A549 (cell line): ENCODE measurements at regions not wholly inside any gene's neighbourhood (a gene's known extent, or its start where the extent isn't known, plus 50 kb on each side); places are given as distances from the start of the nearest gene placed in this dataset.
"Not testable (repeated sequence)": the region's sequence is repeated elsewhere in the genome, so short reads cannot be mapped to it uniquely, and the experiment has no call there.

ENCODE experiments used
- CBX2 ChIP-seq: fragments of 200-600 bp; sonication (generic); IDR thresholded peaks from 2 replicates; pipeline ENCODE4 v1.6.1; 2016; ENCODE audit warnings: low read depth, mild to moderate bottlenecking, borderline replicate concordance
- CTCF ChIP-seq: fragments of >200 bp; sonication (Bioruptor Twin); formaldehyde crosslinking; IDR thresholded peaks from 3 replicates; pipeline ENCODE4 v1.5.1; 2016
- EP300 ChIP-seq, 2 experiments: fragments of >200 bp; sonication (Bioruptor Twin); formaldehyde crosslinking; IDR thresholded peaks; 2 replicates in 1 of 2; 3 replicates in 1 of 2; pipeline ENCODE4 v1.6.1; 2016 to 2017
- POLR2A ChIP-seq: IDR thresholded peaks from 2 replicates; pipeline ENCODE4 v1.6.1; 2012; ENCODE audit warnings: mild to moderate bottlenecking, low read length
- RAD21 ChIP-seq, 2 experiments: fragments of >200 bp in 1 of 2; sonication (Bioruptor Twin) in 1 of 2; formaldehyde crosslinking in 1 of 2; IDR thresholded peaks in 1 of 2; conservative IDR thresholded peaks in 1 of 2; 2 replicates in 1 of 2; 3 replicates in 1 of 2; pipeline ENCODE4 v1.6.1; 2012 to 2018; ENCODE audit warnings: inconsistent platforms in 1 of 2
- TF ChIP-seq, protein P1 (sequence below): fragments of 200-600 bp; sonication (generic); IDR thresholded peaks from 2 replicates; pipeline ENCODE4 v1.6.1; 2016; ENCODE audit warnings: antibody characterized with exemption, mild to moderate bottlenecking, moderate library complexity

- TF ChIP-seq EP300 (IDR thresholded peaks at IDR 0.05); CTCF; CBX2; POLR2A; RAD21 (conservative IDR thresholded peaks at IDR 0.05 in 1 of 2, IDR thresholded peaks at IDR 0.05 in 1 of 2): not testable (repeated sequence)
- TF ChIP-seq, protein P1, sequence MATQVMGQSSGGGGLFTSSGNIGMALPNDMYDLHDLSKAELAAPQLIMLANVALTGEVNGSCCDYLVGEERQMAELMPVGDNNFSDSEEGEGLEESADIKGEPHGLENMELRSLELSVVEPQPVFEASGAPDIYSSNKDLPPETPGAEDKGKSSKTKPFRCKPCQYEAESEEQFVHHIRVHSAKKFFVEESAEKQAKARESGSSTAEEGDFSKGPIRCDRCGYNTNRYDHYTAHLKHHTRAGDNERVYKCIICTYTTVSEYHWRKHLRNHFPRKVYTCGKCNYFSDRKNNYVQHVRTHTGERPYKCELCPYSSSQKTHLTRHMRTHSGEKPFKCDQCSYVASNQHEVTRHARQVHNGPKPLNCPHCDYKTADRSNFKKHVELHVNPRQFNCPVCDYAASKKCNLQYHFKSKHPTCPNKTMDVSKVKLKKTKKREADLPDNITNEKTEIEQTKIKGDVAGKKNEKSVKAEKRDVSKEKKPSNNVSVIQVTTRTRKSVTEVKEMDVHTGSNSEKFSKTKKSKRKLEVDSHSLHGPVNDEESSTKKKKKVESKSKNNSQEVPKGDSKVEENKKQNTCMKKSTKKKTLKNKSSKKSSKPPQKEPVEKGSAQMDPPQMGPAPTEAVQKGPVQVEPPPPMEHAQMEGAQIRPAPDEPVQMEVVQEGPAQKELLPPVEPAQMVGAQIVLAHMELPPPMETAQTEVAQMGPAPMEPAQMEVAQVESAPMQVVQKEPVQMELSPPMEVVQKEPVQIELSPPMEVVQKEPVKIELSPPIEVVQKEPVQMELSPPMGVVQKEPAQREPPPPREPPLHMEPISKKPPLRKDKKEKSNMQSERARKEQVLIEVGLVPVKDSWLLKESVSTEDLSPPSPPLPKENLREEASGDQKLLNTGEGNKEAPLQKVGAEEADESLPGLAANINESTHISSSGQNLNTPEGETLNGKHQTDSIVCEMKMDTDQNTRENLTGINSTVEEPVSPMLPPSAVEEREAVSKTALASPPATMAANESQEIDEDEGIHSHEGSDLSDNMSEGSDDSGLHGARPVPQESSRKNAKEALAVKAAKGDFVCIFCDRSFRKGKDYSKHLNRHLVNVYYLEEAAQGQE = not testable (repeated sequence)
Measured at GRCh38 chr10:48102410-48103146, 103.0 kb upstream of the FAM25C start.
